Stomach (tissue), 4 donors: ENCODE measurements at regions not wholly inside any gene's neighbourhood (a gene's known extent, or its start where the extent isn't known, plus 50 kb on each side); places are given as distances from the start of the nearest gene placed in this dataset.

Experiments
- POLR2AphosphoS5 ChIP-seq, 3 donors: sonication (generic); formaldehyde crosslinking; IDR thresholded peaks; one replicate each; pipeline ENCODE4 v1.6.1; 2016; ENCODE audit warnings: antibody characterized with exemption in 3 of 3
- TF ChIP-seq, protein P1 (sequence below), 7 experiments: fragments of 450-650 bp in 4 of 7; fragments of 200-600 bp in 3 of 7; sonication (generic) in 3 of 7; IDR thresholded peaks; one replicate each; pipeline ENCODE4 v1.5.1; 2016 to 2019; ENCODE audit warnings: antibody characterized with exemption in 7 of 7, control low read depth in 2 of 7, mild to moderate bottlenecking in 1 of 7

DNA sequence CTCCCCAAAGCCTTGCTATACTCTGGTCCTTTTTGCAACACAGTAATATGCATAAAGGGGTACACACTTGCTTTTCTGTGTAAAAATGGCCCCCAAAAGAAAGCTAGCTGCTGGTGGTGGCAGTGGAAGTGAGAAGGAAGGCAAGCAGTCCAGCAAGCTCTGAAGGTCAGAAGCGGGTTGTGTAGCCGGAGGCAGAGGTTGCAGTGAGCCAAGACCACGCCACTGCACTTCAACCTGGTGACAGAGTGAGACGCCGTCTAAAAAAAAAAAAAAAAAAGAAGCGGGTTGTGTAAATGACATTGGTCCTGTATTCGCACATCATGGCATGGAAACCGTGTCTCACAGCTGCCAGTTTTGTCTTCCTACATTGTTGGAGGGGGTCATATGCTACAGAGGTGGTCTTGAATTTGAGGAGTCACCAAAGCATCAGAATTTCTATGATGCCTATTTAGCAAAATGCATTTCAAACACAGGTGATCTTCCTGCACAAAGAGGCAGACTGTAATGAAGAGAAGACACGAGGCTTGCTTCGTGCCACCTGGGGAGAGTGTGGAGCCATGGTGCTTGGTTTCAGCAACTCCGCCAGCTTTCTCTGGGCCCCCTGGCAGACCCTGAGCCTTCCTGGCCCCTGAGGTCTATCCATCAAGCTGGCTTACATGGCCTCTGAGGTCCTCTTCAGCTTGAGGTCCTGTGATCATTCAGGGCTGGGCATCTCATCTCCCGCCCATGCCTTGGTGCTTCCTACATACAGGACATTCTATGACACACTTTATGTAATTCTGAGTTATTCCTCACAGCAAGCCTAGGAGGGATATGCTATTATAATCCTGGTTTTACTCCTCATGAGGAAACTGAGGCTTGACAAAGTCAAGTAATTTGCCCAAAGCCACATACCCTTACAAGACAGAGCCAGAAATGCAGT lies 71.0 kb downstream of the TOMM20 start:
- TF ChIP-seq, protein P1, sequence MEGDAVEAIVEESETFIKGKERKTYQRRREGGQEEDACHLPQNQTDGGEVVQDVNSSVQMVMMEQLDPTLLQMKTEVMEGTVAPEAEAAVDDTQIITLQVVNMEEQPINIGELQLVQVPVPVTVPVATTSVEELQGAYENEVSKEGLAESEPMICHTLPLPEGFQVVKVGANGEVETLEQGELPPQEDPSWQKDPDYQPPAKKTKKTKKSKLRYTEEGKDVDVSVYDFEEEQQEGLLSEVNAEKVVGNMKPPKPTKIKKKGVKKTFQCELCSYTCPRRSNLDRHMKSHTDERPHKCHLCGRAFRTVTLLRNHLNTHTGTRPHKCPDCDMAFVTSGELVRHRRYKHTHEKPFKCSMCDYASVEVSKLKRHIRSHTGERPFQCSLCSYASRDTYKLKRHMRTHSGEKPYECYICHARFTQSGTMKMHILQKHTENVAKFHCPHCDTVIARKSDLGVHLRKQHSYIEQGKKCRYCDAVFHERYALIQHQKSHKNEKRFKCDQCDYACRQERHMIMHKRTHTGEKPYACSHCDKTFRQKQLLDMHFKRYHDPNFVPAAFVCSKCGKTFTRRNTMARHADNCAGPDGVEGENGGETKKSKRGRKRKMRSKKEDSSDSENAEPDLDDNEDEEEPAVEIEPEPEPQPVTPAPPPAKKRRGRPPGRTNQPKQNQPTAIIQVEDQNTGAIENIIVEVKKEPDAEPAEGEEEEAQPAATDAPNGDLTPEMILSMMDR (IDR thresholded peaks at IDR 0.05): no peak
- TF ChIP-seq POLR2AphosphoS5 (IDR thresholded peaks at IDR 0.05): no peak
